Heart left ventricle (tissue), 13 donors: ENCODE measurements at regions not wholly inside any gene's neighbourhood (a gene's known extent, or its start where the extent isn't known, plus 50 kb on each side); places are given as distances from the start of the nearest gene placed in this dataset.

Experiments used
- POLR2A ChIP-seq, 2 donors: fragments of 450-650 bp; IDR thresholded peaks; one replicate each; pipeline ENCODE4 v1.6.1; 2017; ENCODE audit warnings: antibody characterized with exemption in 2 of 2, mild to moderate bottlenecking in 2 of 2, moderate library complexity in 2 of 2
- TF ChIP-seq, protein P1 (sequence below), 12 donors: fragments of 200-600 bp; sonication (generic) in 4 of 12; IDR thresholded peaks; one replicate each; pipeline versions ENCODE4 v1.5.0 to v1.8.0; 2018 to 2022; ENCODE audit warnings: antibody characterized with exemption in 12 of 12, mild to moderate bottlenecking in 5 of 12
- donor health status: ischemic (EF 13 %, LVEDD 7.1; RV severe dilation, severe dysfunction).
- donor health status: DM: no; HTN: yes; CAD: no.
- donor health status: DM: no; HTN: no; CAD: no.
- donor health status: ischemic (EF 25% LVEDD 6.9; RV normal size, moderate dysfunction).
- donor health status: ischemic (EF 25% LVEDD 5.7; RV mildly dilated, moderate dysfunction).
- donor health status: ischemic (EF 35%, LVEDD 5.7; RV mildly dilated, moderate dysfunction).
- donor health status: nonischemic (EF 11% LVEDD 7.7; RV severe dilation, severe dysfunction).
- donor health status: DM: yes; HTN: yes; CAD: no.
- donor health status: PGD.
- donor health status: ischemic (EF 29% LVEDD 5.4; RV normal size, mild dysfunction).
- donor health status: nonischemic (EF 23%, LVEDD 6.1; RV moderate dilation, normal function).

DNA sequence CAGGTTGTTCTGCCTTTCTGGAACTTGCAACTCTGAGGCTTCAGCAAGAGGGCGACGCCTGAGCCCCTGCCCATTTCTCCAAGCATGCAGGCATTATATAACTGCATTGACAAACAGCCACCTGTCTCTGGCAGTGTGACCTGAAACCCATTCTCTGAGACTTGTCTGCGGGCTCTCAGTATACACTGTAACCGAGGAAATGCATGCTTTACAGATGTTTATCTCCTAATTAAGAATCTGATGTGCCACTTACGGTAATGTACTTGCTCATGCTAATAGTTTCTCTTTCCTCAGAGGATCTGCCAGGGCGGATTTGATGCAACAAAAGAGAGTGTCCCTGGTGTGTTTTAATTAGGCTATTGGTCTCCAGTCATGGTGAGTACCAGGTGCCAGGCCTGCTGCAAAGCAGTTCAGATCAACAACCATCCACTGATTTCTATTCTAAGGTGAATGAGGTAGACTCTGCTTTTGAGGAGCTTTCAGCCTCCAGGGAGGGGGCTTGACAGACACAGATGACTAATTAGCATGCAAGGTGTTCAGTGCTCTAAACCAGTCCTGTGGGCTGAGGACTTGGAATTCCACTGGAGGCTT, 593.7 kb upstream of the KLF4 start:
- TF ChIP-seq, protein P1, sequence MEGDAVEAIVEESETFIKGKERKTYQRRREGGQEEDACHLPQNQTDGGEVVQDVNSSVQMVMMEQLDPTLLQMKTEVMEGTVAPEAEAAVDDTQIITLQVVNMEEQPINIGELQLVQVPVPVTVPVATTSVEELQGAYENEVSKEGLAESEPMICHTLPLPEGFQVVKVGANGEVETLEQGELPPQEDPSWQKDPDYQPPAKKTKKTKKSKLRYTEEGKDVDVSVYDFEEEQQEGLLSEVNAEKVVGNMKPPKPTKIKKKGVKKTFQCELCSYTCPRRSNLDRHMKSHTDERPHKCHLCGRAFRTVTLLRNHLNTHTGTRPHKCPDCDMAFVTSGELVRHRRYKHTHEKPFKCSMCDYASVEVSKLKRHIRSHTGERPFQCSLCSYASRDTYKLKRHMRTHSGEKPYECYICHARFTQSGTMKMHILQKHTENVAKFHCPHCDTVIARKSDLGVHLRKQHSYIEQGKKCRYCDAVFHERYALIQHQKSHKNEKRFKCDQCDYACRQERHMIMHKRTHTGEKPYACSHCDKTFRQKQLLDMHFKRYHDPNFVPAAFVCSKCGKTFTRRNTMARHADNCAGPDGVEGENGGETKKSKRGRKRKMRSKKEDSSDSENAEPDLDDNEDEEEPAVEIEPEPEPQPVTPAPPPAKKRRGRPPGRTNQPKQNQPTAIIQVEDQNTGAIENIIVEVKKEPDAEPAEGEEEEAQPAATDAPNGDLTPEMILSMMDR (IDR thresholded peaks at IDR 0.05): no peak
- no peak for TF ChIP-seq POLR2A (IDR thresholded peaks at IDR 0.05)
